ENCODE measurements at regions not wholly inside any gene's neighbourhood (a gene's known extent, or its start where the extent isn't known, plus 50 kb on each side); places are given as distances from the start of the nearest gene placed in this dataset.

GRCh38 chr1:214753236-214753852, 150.3 kb downstream of the CENPF start:
- ATAC-seq = no peak
- H4K20me1 ChIP-seq (ENCODE audit: insufficient read depth, low read length) = no peaks in the 10 kb centered on the region
- H3K4me2 ChIP-seq (ENCODE audit: low read depth, low read length) = no peak overlapping the region
- POLR2A ChIA-PET = no interaction called here
- CTCF ChIA-PET (ENCODE audit: low intra/inter-chr PET ratio, low total read pairs) = no interaction called here
- BruUV-seq (replicated peaks) = no TSS peak
- DNase-seq (ENCODE audit: low spot score) = no peak
- H3K9me3 ChIP-seq (ENCODE audit: low read length) = peaks cover 15% of the 10 kb centered on the region
- WGBS (ENCODE audit: low lambda C conversion rate) = 49% methylated on average over 20 of the region's 26 CpGs
- no peak overlapping the region for H3K4me3 ChIP-seq (replicated peaks in 1 of 3; ENCODE audit: insufficient read depth in 1 of 3, low read depth in 2 of 3, low read length in 3 of 3)
- no peaks in the 10 kb centered on the region for H3K36me3 ChIP-seq (replicated peaks in 1 of 2; ENCODE audit: control insufficient read depth in 1 of 2, insufficient read depth in 2 of 2, low read length in 2 of 2)
- H3K27me3 ChIP-seq (ENCODE audit: control insufficient read depth in 1 of 2, insufficient read depth in 2 of 2, low read length in 2 of 2) = no peaks in the 10 kb centered on the region
- no peak overlapping the region for H3K27ac ChIP-seq (ENCODE audit: extremely low read length, insufficient read depth, low read length)
- H3K9ac ChIP-seq (ENCODE audit: insufficient read depth, low read depth, low read length) = no peak overlapping the region
- H3K4me1 ChIP-seq (ENCODE audit: insufficient read depth, low read length) = no peaks in the 10 kb centered on the region
- intact Hi-C loops (cut with micrococcal nuclease; ENCODE audit: unreplicated experiment) (no loop called here), in situ Hi-C loops (cut with HindIII; ENCODE audit: extremely low pct_ligation_motif_present, low pct_unique_long_range_greater_than_20kb) (no loop called here)
- no peak overlapping the region for H2AFZ ChIP-seq (ENCODE audit: low read length)
- H3K79me2 ChIP-seq (ENCODE audit: insufficient read depth, low read length) = no peaks in the 10 kb centered on the region
- no peak for FAIRE-seq
- TF ChIP-seq ZFP90 (CRISPR knock-in tag; IDR thresholded peaks at IDR 0.05; ENCODE audit: borderline replicate concordance) (no peak), SNRNP70 (IDR thresholded peaks at IDR 0.05; ENCODE audit: low read depth, low read length) (no peak), KDM4B (CRISPR knock-in tag; IDR thresholded peaks at IDR 0.05) (no peak), PPARG (CRISPR knock-in tag; conservative IDR thresholded peaks at IDR 0.05) (no peak), NAIF1 (CRISPR knock-in tag; IDR thresholded peaks at IDR 0.05; ENCODE audit: borderline replicate concordance) (no peak), REL (CRISPR knock-in tag; conservative IDR thresholded peaks at IDR 0.05) (no peak), RBM39 (IDR thresholded peaks at IDR 0.05; ENCODE audit: low read depth, low read length, poor library complexity, severe bottlenecking) (no peak)
- TF ChIP-seq, protein P1, sequence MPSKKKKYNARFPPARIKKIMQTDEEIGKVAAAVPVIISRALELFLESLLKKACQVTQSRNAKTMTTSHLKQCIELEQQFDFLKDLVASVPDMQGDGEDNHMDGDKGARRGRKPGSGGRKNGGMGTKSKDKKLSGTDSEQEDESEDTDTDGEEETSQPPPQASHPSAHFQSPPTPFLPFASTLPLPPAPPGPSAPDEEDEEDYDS (CRISPR knock-in tag; IDR thresholded peaks at IDR 0.05) = no peak

- Histone ChIP-seq H3K4me1 (ENCODE audit: insufficient read depth, low read length) (no peaks in the 10 kb centered on the region), H4K20me1 (ENCODE audit: insufficient read depth, low read length) (no peaks in the 10 kb centered on the region), H3K27ac (ENCODE audit: extremely low read length, insufficient read depth, low read length) (no peak overlapping the region), H3K79me2 (ENCODE audit: insufficient read depth, low read length) (no peaks in the 10 kb centered on the region), H3K4me3 (replicated peaks in 1 of 3; ENCODE audit: insufficient read depth in 1 of 3, low read depth in 2 of 3, low read length in 3 of 3) (no peak overlapping the region), H3K9me3 (ENCODE audit: low read length) (peaks cover 54% of the 10 kb centered on the region), H3K4me2 (ENCODE audit: low read depth, low read length) (no peak overlapping the region), H2AFZ (ENCODE audit: low read length) (no peak overlapping the region), H3K36me3 (replicated peaks in 1 of 2; ENCODE audit: control insufficient read depth in 1 of 2, insufficient read depth in 2 of 2, low read length in 2 of 2) (no peaks in the 10 kb centered on the region), H3K9ac (ENCODE audit: insufficient read depth, low read depth, low read length) (no peak overlapping the region), H3K27me3 (ENCODE audit: control insufficient read depth in 1 of 2, insufficient read depth in 2 of 2, low read length in 2 of 2) (no peaks in the 10 kb centered on the region)
- ChIA-PET CTCF (ENCODE audit: low intra/inter-chr PET ratio, low total read pairs) (no interaction called here), POLR2A (no interaction called here)
- WGBS (ENCODE audit: low lambda C conversion rate) = 3% methylated on average over 1 of the region's 1 CpG
- FAIRE-seq (no peak), DNase-seq (ENCODE audit: low spot score) (no peak), ATAC-seq (no peak)
- TF ChIP-seq, protein P1 (CRISPR knock-in tag; IDR thresholded peaks at IDR 0.05) = no peak
- TF ChIP-seq SRF (IDR thresholded peaks at IDR 0.05; ENCODE audit: low read depth, low read length) (no peak), MXD4 (CRISPR knock-in tag; IDR thresholded peaks at IDR 0.05) (no peak)
- no TSS peak for BruUV-seq (replicated peaks)
- in situ Hi-C loops (cut with HindIII; ENCODE audit: extremely low pct_ligation_motif_present, low pct_unique_long_range_greater_than_20kb) (no loop called here), intact Hi-C loops (cut with micrococcal nuclease; ENCODE audit: unreplicated experiment) (no loop called here)
These were observed 158.0 kb downstream of the CENPF start for GRCh38 chr1:214761030-214761429.

Data from HepG2 (cell line).